NCI-H146 treated with DMSO at 0.1 percent for 48 hours (cell line): ENCODE measurements at regions not wholly inside any gene's neighbourhood (a gene's known extent, or its start where the extent isn't known, plus 50 kb on each side); places are given as distances from the start of the nearest gene placed in this dataset.

Source experiments
- DNase-seq: peaks from one replicate; lab custom pipeline; 2025; ENCODE audit not compliant: unreplicated experiment; lab: John Stamatoyannopoulos, UW

GRCh38 chr18:11279461-11279860 lies 130.1 kb upstream of the PIEZO2 start:
- DNase-seq = no peak

DNA sequence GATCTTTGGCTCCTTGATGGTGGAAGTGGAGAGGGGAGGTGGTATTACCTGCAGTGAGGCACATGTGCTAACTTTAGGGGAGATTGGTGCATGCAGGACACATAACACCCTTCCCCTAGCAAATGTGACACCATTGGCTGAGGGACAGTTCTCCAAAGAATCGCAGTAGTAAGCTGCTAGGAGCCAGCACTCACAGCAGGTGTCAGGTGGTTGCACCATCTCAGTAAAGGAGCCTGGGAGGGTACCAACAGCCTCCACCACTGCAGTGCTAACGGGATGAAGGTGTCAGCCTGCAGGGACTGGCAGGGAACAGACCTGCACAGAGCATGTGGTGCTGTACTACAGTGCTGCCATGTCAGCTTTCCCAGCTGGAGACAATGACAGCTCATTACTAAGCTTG lies 127.3 kb upstream of the PIEZO2 start:
- DNase-seq = no peak

- DNase-seq = no peak
Observed at GRCh38 chr18:11274144-11274794, 124.9 kb upstream of the PIEZO2 start.

DNA sequence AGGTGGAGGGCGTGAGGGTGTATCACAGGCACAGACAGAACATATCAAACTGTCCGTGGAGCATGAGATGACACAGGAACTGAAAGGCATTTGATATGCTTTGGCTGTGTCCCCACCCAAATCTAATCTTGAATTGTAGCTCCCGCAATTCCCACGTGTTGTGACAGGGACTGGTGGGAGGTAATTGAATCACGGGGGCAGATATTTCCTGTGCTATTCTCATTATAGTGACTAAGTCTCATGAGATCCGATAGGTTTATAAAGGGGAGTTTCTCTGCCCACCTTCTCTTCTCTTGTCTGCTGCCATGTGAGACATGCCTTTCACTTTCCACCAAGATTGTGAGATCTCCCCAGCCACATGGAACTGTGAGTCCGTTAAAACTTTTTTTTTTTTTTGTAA lies 123.1 kb upstream of the PIEZO2 start:
- DNase-seq = no peak

DNA sequence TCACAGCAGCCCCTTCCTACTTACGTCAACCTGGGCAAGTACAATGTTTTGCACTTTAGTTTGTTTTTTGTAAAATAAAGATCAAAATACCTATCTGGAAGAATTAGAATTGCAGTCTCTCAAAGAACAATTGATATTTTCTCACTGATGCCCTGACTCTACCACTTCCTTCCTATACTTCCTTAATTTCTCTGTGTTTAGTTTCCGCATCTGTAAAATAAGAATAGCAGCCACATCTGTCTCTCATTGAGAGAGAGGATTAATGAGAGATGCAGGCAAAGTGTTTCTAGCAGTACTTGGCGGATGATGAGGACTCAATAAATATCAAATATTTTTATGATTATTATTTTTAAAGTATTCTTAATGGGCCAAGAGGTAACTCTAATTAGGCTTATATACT lies 122.6 kb upstream of the PIEZO2 start:
- DNase-seq = no peak

DNA sequence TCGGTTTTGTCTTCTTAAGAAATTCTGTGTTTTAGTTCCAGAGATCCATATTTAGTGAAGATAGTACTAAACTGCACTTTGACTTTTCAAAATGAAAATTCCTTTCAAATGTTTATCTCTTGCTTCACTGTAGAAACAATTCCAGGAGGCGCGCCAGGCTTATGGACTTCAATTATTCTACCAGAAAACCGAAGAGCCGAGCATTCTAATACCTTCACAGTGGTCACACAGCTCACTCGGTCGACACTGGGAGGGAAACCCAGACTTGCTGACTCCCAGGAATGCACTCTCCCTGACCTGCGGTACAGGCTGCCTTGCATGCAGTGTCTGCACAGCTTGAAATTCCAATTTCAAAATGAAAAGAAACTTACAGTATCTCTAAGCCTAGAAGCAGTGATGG lies 119.9 kb upstream of the PIEZO2 start:
- DNase-seq = no peak

- DNase-seq = no peak
Observed at GRCh38 chr18:11268741-11269233, 119.4 kb upstream of the PIEZO2 start.

GRCh38 chr18:11268153-11268552 lies 118.8 kb upstream of the PIEZO2 start:
- DNase-seq = no peak

DNA sequence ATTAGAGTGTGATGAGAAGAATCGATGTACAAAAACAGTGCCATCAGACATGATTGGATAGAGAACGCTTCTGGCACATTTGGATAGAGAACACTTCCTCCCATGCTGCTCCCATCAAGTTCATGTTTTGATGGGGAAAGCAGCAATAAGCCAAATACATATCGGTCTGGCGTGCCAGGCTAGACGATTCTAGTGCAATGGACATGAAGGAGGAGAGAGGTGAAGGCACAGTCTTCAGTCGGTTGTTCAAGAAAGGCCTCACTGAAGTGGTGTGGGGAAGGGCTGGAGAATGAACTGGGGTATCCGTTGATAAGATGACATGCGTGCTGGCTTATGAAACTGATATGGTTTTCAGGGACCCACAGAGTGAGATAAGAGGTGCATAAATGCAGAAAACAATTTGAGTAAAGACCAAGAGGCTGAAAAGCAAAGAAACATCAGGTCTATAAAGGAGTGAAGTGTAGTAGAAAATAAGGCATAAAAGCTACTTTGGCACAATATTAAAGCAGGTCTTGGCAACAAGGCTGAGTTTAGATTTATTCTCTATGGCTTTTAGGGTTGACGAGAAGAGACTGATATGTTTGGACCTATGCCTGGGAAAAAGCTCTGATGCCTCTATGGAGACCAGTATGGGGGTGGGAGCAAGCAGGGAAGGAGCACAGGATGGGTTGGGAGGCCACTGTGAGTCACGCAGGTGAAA lies 117.6 kb upstream of the PIEZO2 start:
- DNase-seq = no peak

DNA sequence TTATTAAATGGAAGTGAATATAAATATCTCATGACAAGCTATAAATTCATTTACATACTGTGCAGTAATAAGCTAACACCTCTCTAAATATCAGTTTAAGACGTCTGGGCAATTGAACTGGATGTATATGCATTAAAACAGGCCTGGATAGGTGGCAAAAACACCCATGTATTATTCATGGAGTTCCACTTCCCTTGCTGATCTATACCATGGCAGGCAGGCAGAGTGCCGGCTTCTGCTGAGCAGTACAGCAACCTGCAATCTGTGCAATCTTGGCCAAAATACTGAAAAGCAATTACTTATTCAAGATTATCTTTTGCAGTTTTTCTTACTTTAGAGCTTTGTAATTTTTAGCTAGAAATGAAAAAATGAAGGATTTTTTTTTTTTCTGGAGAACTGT lies 112.1 kb upstream of the PIEZO2 start:
- no peak for DNase-seq

DNA sequence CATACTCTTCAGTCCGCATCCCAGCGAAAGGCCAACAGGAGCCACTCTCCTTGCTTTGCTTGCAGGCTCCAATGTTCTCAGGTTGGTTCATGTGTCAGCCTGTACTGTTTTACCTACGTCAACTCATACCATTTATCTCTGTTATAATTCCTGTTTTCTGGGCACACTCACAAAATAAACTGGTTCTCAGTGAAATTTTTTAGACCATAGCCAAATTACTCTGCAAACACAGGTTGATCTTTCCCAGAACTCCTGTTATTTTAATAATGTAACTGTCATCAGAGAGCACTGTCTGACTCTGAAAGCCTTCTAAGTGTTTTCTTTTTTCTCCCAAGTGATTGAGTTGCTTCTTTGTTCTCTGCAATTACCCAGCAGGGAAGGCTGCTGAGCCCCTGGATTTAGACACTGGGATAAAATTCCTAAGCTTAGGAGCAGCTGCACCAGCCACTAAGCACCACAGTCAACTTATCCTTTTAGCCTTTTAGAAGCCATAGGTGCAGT lies 111.6 kb upstream of the PIEZO2 start:
- DNase-seq = no peak

- DNase-seq = no peak
Observed at GRCh38 chr18:11259469-11260150, 110.2 kb upstream of the PIEZO2 start.

GRCh38 chr18:11258039-11258610 lies 108.8 kb upstream of the PIEZO2 start:
- no peak for DNase-seq

GRCh38 chr18:11256251-11256650 lies 106.9 kb upstream of the PIEZO2 start:
- no peak for DNase-seq

- no peak for DNase-seq
Observed at GRCh38 chr18:11251891-11252270, 102.5 kb upstream of the PIEZO2 start.

DNA sequence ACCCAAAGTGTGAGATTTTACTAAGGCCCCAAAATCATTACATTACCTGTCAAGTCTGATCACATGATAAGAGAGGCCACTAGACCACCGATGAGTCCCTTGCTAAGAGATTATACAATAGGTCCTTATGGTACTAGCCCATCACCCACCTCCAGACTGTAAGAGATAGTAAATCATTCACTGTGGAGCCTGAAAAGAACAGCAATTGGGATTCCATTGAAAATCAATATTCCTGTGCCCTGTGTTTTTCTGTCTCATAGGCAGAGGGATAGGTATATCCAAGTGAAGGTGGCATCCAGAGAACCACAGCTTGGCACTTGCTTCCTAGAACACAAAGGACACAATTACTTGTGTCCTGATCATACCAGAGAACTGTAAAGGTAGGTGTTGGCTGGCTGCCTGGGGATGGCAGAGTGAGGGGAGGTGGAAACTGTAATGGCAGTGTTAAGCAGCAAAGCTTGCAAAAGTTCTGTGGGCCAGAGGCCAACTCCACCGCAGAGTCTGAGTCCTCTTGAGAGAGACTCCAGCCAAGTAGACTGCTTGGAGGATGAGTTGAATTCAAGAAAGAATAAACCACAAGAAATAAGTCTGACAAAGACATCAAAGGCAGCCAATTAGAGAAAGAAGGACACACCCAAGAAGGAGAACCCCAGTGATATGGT lies 102.0 kb upstream of the PIEZO2 start:
- DNase-seq = no peak

DNA sequence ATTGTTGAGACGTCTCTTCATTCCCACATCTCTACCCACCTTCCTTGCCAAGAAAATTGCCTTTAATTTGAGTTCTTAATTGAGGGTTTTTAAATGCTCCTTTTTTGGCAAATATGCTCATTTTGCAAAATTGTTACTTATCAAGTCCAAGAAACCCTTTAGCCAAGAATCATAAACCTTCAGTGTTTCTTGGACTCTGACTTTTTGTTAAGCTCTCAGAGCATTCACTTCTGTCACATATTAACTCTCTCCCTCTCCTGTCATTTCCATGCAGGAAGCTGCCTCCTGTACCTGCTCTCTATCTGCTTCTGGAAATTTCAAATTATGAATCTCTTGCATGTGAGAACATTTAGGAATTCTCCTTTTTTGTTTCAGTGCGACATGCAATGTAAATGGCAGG lies 100.0 kb upstream of the PIEZO2 start:
- no peak for DNase-seq

DNA sequence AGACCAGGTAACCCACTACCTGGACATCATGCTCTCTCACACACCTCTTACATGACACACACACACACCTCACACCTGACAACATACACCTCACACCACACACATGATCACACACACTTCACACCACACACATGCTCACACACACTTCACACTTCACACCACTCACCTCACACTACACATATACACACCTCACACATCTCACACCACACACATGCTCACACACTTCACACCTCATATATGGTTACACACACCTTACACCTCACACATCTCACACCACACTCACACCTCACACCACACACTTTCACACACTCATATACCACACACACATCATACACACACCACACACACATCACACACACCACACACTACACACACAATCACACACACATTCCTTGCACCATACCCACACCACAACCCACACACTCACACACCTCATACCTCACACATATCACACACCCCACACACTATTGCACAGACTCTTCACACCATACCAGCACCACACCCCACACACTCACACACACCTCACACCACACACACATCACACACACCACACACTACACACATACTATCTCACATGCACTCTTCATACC lies 98.1 kb upstream of the PIEZO2 start:
- no peak for DNase-seq

DNA sequence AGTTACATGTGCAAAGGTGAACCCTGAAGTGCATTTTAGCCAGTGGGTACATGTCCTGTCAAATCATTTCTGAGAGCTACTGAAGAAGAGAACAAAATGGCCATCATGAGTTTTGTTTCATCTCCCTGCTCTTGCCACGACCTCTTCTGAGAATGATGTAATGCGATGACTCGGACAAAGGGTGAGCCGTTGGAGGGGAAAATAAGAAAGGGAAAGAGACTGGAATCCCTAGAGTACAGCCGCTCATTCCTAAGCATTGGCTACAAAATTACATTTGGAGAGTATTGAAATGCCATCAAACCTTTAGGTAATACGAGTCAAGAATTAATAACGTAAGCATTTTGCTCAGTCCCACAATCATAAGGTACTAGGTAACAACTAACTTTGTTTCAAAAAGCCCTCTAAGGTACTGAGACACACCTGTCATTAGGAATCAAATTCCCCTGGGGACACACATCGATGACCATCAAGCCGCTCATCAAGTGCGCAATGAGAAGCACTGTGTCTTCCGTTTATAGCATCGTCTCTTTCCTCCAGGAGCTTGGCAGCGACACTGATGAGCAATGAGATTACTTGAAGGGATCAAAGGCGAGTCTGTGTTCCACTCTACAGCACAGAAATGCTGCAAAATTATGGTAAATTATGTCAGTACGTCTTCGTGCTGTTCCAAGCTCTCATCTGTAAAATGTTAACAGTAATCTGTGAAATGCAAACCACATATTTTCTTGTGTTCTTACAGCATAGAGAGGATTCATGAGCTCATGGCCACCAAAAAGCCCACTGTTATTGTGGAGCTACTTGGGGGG lies 97.3 kb upstream of the PIEZO2 start:
- no peak for DNase-seq

DNA sequence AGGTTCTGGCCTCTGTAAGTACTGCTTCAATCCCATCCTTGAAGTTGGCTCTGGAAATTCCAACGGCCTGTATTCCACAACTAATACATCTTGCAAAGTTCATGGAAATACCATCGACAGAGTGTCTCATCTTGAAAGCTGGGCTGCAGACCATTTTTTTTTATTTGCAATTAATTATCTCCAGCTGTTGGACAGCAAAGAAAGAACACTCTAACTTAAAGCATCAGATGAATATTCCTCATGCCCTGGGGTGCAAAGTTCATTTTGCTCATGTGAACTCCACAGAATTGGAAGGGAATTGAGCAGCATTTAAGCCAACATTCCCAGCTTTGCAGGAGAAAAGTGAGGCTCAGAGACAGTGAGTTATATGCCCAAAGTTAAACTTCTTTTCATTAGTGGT lies 96.5 kb upstream of the PIEZO2 start:
- DNase-seq = no peak
